ENCODE measurements at regions not wholly inside any gene's neighbourhood (a gene's known extent, or its start where the extent isn't known, plus 50 kb on each side); places are given as distances from the start of the nearest gene placed in this dataset.
"Not testable (repeated sequence)": the region's sequence is repeated elsewhere in the genome, so short reads cannot be mapped to it uniquely, and the experiment has no call there.

- in situ Hi-C loops (cut with HindIII; ENCODE audit: low sequenced_read_pairs): no loop called here
Observed at GRCh38 chr7:46607176-46607575, 686.1 kb upstream of the IGFBP3 start.

- in situ Hi-C loops (cut with HindIII; ENCODE audit: low sequenced_read_pairs): no loop called here
Observed at GRCh38 chr7:46606761-46607160, 685.7 kb upstream of the IGFBP3 start.

- in situ Hi-C loops (cut with HindIII; ENCODE audit: low sequenced_read_pairs): no loop called here
Observed at GRCh38 chr7:46604241-46604661, 683.2 kb upstream of the IGFBP3 start.

GRCh38 chr7:46603780-46604179, 682.7 kb upstream of the IGFBP3 start:
- in situ Hi-C loops (cut with HindIII; ENCODE audit: low sequenced_read_pairs): no loop called here

GRCh38 chr7:46603296-46603752, 682.3 kb upstream of the IGFBP3 start:
- in situ Hi-C loops (cut with HindIII; ENCODE audit: low sequenced_read_pairs): no loop called here

- in situ Hi-C loops (cut with HindIII; ENCODE audit: low sequenced_read_pairs): no loop called here
Observed at GRCh38 chr7:46600340-46600739, 679.3 kb upstream of the IGFBP3 start.

GRCh38 chr7:46594831-46595230, 673.8 kb upstream of the IGFBP3 start:
- in situ Hi-C loops (cut with HindIII; ENCODE audit: low sequenced_read_pairs): not testable (repeated sequence)

GRCh38 chr7:46590918-46591905, 670.1 kb upstream of the IGFBP3 start:
- in situ Hi-C loops (cut with HindIII; ENCODE audit: low sequenced_read_pairs): not testable (repeated sequence)

- in situ Hi-C loops (cut with HindIII; ENCODE audit: low sequenced_read_pairs): no loop called here
Observed at GRCh38 chr7:46589286-46589685, 668.2 kb upstream of the IGFBP3 start.

- in situ Hi-C loops (cut with HindIII; ENCODE audit: low sequenced_read_pairs): no loop called here
Observed at GRCh38 chr7:46586406-46586805, 665.3 kb upstream of the IGFBP3 start.

GRCh38 chr7:46583656-46584055, 662.6 kb upstream of the IGFBP3 start:
- in situ Hi-C loops (cut with HindIII; ENCODE audit: low sequenced_read_pairs): no loop called here

- in situ Hi-C loops (cut with HindIII; ENCODE audit: low sequenced_read_pairs): no loop called here
Observed at GRCh38 chr7:46581268-46581667, 660.2 kb upstream of the IGFBP3 start.

GRCh38 chr7:46580766-46581165, 659.7 kb upstream of the IGFBP3 start:
- in situ Hi-C loops (cut with HindIII; ENCODE audit: low sequenced_read_pairs): no loop called here

GRCh38 chr7:46577394-46577793, 656.3 kb upstream of the IGFBP3 start:
- in situ Hi-C loops (cut with HindIII; ENCODE audit: low sequenced_read_pairs): no loop called here

GRCh38 chr7:46576950-46577349, 655.9 kb upstream of the IGFBP3 start:
- in situ Hi-C loops (cut with HindIII; ENCODE audit: low sequenced_read_pairs): no loop called here

GRCh38 chr7:46572691-46573090, 651.6 kb upstream of the IGFBP3 start:
- in situ Hi-C loops (cut with HindIII; ENCODE audit: low sequenced_read_pairs): no loop called here

- in situ Hi-C loops (cut with HindIII; ENCODE audit: low sequenced_read_pairs): no loop called here
Observed at GRCh38 chr7:46571996-46572395, 650.9 kb upstream of the IGFBP3 start.

GRCh38 chr7:46569133-46569465, 648.0 kb upstream of the IGFBP3 start:
- in situ Hi-C loops (cut with HindIII; ENCODE audit: low sequenced_read_pairs): no loop called here

- in situ Hi-C loops (cut with HindIII; ENCODE audit: low sequenced_read_pairs): no loop called here
Observed at GRCh38 chr7:46568420-46569132, 647.5 kb upstream of the IGFBP3 start.

GRCh38 chr7:46567858-46568257, 646.8 kb upstream of the IGFBP3 start:
- in situ Hi-C loops (cut with HindIII; ENCODE audit: low sequenced_read_pairs): no loop called here

- in situ Hi-C loops (cut with HindIII; ENCODE audit: low sequenced_read_pairs): no loop called here
Observed at GRCh38 chr7:46566097-46566774, 645.2 kb upstream of the IGFBP3 start.
